NB4 (cell line): ENCODE measurements at regions not wholly inside any gene's neighbourhood (a gene's known extent, or its start where the extent isn't known, plus 50 kb on each side); places are given as distances from the start of the nearest gene placed in this dataset.

ENCODE experiments used
- CTCF ChIP-seq: IDR thresholded peaks from one replicate; pipeline ENCODE4 v1.5.1; 2012; ENCODE audit warnings: low read depth, low read length
- MYC ChIP-seq: IDR thresholded peaks from 2 replicates; pipeline ENCODE4 v1.6.1; 2011; ENCODE audit warnings: low read depth, low read length
- POLR2A ChIP-seq: IDR thresholded peaks from 2 replicates; pipeline ENCODE4 v1.6.1; 2011; ENCODE audit warnings: mild to moderate bottlenecking; ENCODE audit not compliant: insufficient read length; ENCODE audit errors: extremely low read depth
- TF ChIP-seq, protein P1 (sequence below): IDR thresholded peaks from 2 replicates; pipeline ENCODE4 v1.6.1; 2011; ENCODE audit warnings: low read depth, low read length

GRCh38 chr2:39568561-39569006 lies 97.1 kb upstream of the TMEM178A start:
- TF ChIP-seq CTCF (no peak), MYC (no peak), POLR2A (no peak)
- TF ChIP-seq, protein P1, sequence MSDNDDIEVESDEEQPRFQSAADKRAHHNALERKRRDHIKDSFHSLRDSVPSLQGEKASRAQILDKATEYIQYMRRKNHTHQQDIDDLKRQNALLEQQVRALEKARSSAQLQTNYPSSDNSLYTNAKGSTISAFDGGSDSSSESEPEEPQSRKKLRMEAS = no peak
